Adrenal gland (tissue), 9 donors: ENCODE measurements at regions not wholly inside any gene's neighbourhood (a gene's known extent, or its start where the extent isn't known, plus 50 kb on each side); places are given as distances from the start of the nearest gene placed in this dataset.

ENCODE experiments used
- DNase-seq, 7 donors: peaks; one replicate each; pipeline ENCODE4 v3.0.0-alpha.2; 2019 to 2020
- H3K27ac ChIP-seq, 5 donors: fragments of 200-600 bp; sonication (generic) in 4 of 5; 1 replicate in 3 of 5; 2 replicates in 2 of 5; pipeline versions ENCODE4 v1.5.1 to v1.8.0; 2016 to 2020; ENCODE audit warnings: mild to moderate bottlenecking in 1 of 5
- H3K27me3 ChIP-seq: fragments of 200-600 bp; 2 replicates; pipeline ENCODE4 v1.8.0; 2021
- H3K36me3 ChIP-seq, 2 donors: fragments of 200-600 bp; replicated peaks in 1 of 2; 1 replicate in 1 of 2; 2 replicates in 1 of 2; pipeline versions ENCODE4 v1.5.1 to v1.8.0; 2018 to 2022
- H3K4me1 ChIP-seq, 2 donors: fragments of 200-600 bp; replicated peaks in 1 of 2; 1 replicate in 1 of 2; 2 replicates in 1 of 2; pipeline versions ENCODE4 v1.5.1 to v1.8.0; 2018 to 2021
- H3K4me3 ChIP-seq, 4 donors: fragments of 200-600 bp; sonication (generic) in 3 of 4; one replicate each; pipeline ENCODE4 v1.5.1; 2016 to 2018
- H3K9me3 ChIP-seq, 3 donors: fragments of 200-600 bp; sonication (generic) in 1 of 3; replicated peaks in 1 of 3; 1 replicate in 2 of 3; 2 replicates in 1 of 3; pipeline versions ENCODE4 v1.5.1 to v1.8.0; 2016 to 2021
- POLR2A ChIP-seq, 2 donors: fragments of 450-650 bp; IDR thresholded peaks; one replicate each; pipeline ENCODE4 v1.6.1; 2017; ENCODE audit warnings: antibody characterized with exemption in 2 of 2, mild to moderate bottlenecking in 2 of 2, moderate library complexity in 1 of 2
- WGBS, 4 donors: extraction: QIAGEN DNeasy Blood & Tissue Kit in 2 of 4; methylation state at CpG; one replicate each; pipeline versions ENCODE4 v1.1.5 to v1.1.7; 2013 to 2017; 5-methylcytosine and 5-hydroxymethylcytosine counted together
- intact Hi-C, 2 donors: fragments of 100-400 bp; cut with DNase I; formaldehyde crosslinking; loops; one replicate each; pipeline versions ENCODE4 v1.14.1 to v1.15.0; 2022 to 2023
- TF ChIP-seq, protein P1 (sequence below), 6 experiments: fragments of 450-650 bp in 4 of 6; fragments of 200-600 bp in 2 of 6; sonication (generic) in 1 of 6; IDR thresholded peaks; 1 replicate in 5 of 6; 2 replicates in 1 of 6; pipeline versions ENCODE4 v1.5.1 to v1.8.0; 2016 to 2021; ENCODE audit warnings: antibody characterized with exemption in 6 of 6, mild to moderate bottlenecking in 2 of 6, moderate library complexity in 1 of 6
- donor health status: healthy with polysubstance abuse.
- donor health status: Bipolar disorder and iron deficiency.
- donor health status: DM: yes; HTN: yes; CAD: no.
- donor health status: DM: no; HTN: no; CAD: no.
- donor health status: DM: no; HTN: no; CAD: no.

DNA sequence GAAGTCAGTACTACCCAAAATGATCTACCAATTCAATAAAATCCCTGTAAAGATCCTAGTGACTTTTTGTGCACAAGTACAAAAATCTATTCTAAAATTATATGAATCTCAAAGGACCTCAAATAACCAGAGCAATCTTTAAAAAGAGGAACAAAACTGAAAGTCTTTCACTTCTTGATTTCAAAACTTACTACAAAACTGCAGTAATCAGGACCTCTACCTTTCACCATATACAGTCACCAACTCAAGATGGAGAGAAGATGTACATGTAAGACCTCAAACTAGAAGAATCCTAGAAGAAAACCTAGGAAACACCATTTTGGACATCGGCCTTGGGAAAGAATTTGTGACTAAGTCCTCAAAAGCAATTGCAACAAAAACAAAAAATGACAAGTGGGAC, 109.5 kb upstream of the CD93 start:
- Histone ChIP-seq H3K27ac (no peak overlapping the region), H3K27me3 (no peaks in the 10 kb centered on the region), H3K4me3 (no peak overlapping the region), H3K36me3 (no peaks in the 10 kb centered on the region), H3K9me3 (no peaks in the 10 kb centered on the region), H3K4me1 (no peaks in the 10 kb centered on the region)
- no peak for DNase-seq
- TF ChIP-seq, protein P1, sequence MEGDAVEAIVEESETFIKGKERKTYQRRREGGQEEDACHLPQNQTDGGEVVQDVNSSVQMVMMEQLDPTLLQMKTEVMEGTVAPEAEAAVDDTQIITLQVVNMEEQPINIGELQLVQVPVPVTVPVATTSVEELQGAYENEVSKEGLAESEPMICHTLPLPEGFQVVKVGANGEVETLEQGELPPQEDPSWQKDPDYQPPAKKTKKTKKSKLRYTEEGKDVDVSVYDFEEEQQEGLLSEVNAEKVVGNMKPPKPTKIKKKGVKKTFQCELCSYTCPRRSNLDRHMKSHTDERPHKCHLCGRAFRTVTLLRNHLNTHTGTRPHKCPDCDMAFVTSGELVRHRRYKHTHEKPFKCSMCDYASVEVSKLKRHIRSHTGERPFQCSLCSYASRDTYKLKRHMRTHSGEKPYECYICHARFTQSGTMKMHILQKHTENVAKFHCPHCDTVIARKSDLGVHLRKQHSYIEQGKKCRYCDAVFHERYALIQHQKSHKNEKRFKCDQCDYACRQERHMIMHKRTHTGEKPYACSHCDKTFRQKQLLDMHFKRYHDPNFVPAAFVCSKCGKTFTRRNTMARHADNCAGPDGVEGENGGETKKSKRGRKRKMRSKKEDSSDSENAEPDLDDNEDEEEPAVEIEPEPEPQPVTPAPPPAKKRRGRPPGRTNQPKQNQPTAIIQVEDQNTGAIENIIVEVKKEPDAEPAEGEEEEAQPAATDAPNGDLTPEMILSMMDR (IDR thresholded peaks at IDR 0.05) = no peak
- WGBS, 4 donors = 72 to 92% (median 84%) methylated on average over 1 of the region's 1 CpG
- intact Hi-C loops = no loop called here

DNA sequence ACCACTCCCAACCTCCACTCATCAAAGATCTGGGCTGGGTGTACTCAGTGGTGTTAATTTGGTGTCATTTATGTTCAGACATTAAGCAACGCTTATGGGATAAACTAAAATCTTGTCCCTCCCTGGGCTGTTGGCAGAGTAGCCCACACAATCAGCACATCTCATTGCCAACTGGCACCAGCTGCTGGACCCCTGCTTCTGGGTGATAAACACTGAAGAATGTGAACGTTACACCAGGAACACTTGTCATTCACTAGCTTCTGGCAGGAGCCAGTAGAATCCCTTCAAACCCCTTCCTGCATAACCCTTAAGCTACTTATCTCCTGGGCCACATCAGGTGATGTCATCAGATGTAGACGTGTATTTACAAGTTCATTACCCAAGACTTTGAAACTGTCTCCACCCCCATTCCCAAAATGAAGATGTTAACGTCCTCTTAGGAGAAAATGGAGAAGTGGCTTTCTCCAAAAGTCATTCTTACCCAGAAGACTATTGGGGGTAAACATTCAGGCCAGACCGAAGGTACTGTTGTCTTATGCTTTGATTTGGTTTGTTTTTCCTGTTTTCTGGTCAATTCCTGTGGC, 107.8 kb upstream of the CD93 start:
- WGBS, 4 donors = 50 to 69% (median 61%) methylated on average over 5 of the region's 5 CpGs
- Histone ChIP-seq H3K27me3 (no peaks in the 10 kb centered on the region), H3K4me3 (no peak overlapping the region), H3K36me3 (no peaks in the 10 kb centered on the region), H3K9me3 (no peaks in the 10 kb centered on the region), H3K4me1 (no peaks in the 10 kb centered on the region), H3K27ac (no peak overlapping the region)
- no peak for DNase-seq
- intact Hi-C loops = no loop called here
- TF ChIP-seq POLR2A (IDR thresholded peaks at IDR 0.05) = no peak
- TF ChIP-seq, protein P1 (IDR thresholded peaks at IDR 0.05) = no peak

DNA sequence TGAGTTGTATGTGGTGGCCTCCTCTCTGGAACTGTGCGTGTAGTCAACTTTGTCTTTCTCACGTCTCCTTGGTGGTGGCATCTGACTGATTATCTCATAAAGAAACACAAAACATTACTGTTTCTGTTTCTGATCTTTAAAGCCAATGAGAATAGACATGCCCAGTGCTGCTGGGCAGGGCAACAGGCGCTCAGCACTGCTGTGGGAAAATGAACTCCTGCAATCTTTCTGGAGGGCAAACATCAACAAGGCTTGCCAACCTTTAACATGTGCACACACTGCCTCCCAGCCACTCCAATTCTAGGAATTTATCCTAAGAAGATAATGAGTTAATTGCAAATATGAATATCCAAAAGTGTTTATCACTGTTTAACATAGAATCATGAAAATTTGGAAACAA, 106.3 kb upstream of the CD93 start:
- Histone ChIP-seq H3K4me1 (no peaks in the 10 kb centered on the region), H3K4me3 (no peak overlapping the region), H3K36me3 (no peaks in the 10 kb centered on the region), H3K27ac (no peak overlapping the region), H3K9me3 (no peaks in the 10 kb centered on the region), H3K27me3 (no peaks in the 10 kb centered on the region)
- TF ChIP-seq, protein P1 (IDR thresholded peaks at IDR 0.05) = no peak
- TF ChIP-seq POLR2A (IDR thresholded peaks at IDR 0.05) = no peak
- 79 to 91% (median 85%) methylated on average over 3 of the region's 3 CpGs for whole genome bisulfite sequencing, 4 donors
- no peak for DNase-seq
- intact Hi-C loops = no loop called here

DNA sequence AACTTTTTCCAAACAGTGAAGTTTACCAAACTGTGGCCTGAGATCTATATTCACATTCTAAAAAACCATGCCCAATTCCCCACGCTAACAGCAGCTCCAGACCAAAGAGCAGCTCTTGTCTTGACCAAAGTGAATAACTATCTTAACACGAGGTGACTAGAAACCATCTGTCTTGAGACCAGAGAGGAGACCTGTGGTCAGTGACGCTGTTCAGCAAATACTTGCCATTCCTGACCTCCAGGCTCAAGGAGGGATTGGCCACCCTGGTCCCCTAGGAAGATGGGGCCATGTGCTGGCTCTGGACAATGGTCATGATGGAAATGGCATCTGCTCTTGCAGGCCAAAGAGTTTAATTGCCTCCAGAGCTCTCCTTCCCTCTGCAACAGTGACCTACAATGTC, 104.4 kb upstream of the CD93 start:
- Histone ChIP-seq H3K27ac (no peak overlapping the region), H3K36me3 (no peaks in the 10 kb centered on the region), H3K27me3 (no peaks in the 10 kb centered on the region), H3K4me1 (no peaks in the 10 kb centered on the region), H3K4me3 (no peak overlapping the region), H3K9me3 (no peaks in the 10 kb centered on the region)
- DNase-seq = no peak
- intact Hi-C loops = no loop called here
- TF ChIP-seq POLR2A (IDR thresholded peaks at IDR 0.05) = no peak
- TF ChIP-seq, protein P1 (IDR thresholded peaks at IDR 0.05) = no peak
- 66 to 82% (median 78%) methylated on average over 3 of the region's 3 CpGs for WGBS, 4 donors
